ENCODE measurements at regions not wholly inside any gene's neighbourhood (a gene's known extent, or its start where the extent isn't known, plus 50 kb on each side); places are given as distances from the start of the nearest gene placed in this dataset.
A peak's percentile ranks its signal among the peaks of the same experiment; 100 is the strongest.
"Not testable (repeated sequence)": the region's sequence is repeated elsewhere in the genome, so short reads cannot be mapped to it uniquely, and the experiment has no call there.

DNA sequence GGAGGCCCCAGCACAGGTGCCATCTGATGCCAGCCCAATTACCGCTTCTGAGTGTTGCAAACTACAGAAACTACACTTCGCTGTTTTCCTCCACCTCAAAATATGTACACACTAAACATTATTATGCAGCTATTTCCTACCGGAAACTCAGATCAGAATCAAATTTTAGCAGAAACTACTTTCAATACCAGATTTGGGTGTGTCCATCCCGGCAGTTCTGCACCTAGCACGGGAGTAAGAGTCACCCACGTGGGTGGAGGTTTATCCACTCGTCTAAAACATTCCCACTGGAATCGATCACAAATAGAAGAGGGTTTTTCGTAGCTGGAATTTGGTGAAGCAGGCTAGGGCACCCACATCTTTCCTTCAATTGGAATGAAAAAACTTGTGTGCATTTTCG lies 214.4 kb upstream of the PRKCQ start:
- Histone ChIP-seq H3K4me2 (ENCODE audit: low read length) (no peak overlapping the region), H3K4me1 (ENCODE audit: control insufficient read depth, insufficient read depth, low read length) (no peaks in the 10 kb centered on the region), H3K4me3 (ENCODE audit: low read length) (no peak overlapping the region), H3K9me3 (replicated peaks; ENCODE audit: low read length) (no peaks in the 10 kb centered on the region), H3K9ac (ENCODE audit: low read depth, low read length) (no peak overlapping the region), H3K27me3 (ENCODE audit: control insufficient read depth, insufficient read depth, low read length) (no peaks in the 10 kb centered on the region), H3K36me3 (ENCODE audit: insufficient read depth, low read length) (no peaks in the 10 kb centered on the region)

DNA sequence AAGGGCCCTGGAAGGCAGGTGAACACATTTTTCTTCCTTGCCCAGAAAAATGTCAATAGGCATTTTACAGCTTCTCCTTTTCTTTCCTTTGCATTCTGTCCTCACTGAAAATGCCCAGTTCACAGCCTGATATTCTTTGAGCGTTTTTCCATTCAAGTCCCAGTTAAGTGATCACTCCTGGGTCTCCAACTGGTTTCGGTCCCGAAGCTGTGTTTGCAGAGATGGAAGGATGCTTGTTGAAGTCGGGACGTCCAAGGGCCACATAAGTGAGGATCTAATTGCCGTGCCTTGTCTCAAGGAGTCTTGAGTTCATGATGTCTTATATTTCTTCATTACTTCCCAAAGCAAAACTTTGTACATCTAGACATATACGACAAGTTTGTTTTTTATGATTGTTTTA lies 208.7 kb upstream of the PRKCQ start:
- Histone ChIP-seq H3K4me2 (ENCODE audit: low read length) (no peak overlapping the region), H3K27me3 (ENCODE audit: control insufficient read depth, insufficient read depth, low read length) (no peaks in the 10 kb centered on the region), H3K36me3 (ENCODE audit: insufficient read depth, low read length) (no peaks in the 10 kb centered on the region), H3K9ac (ENCODE audit: low read depth, low read length) (no peak overlapping the region), H3K9me3 (replicated peaks; ENCODE audit: low read length) (no peaks in the 10 kb centered on the region), H3K4me1 (ENCODE audit: control insufficient read depth, insufficient read depth, low read length) (peaks cover 15% of the 10 kb centered on the region), H3K4me3 (ENCODE audit: low read length) (no peak overlapping the region)

DNA sequence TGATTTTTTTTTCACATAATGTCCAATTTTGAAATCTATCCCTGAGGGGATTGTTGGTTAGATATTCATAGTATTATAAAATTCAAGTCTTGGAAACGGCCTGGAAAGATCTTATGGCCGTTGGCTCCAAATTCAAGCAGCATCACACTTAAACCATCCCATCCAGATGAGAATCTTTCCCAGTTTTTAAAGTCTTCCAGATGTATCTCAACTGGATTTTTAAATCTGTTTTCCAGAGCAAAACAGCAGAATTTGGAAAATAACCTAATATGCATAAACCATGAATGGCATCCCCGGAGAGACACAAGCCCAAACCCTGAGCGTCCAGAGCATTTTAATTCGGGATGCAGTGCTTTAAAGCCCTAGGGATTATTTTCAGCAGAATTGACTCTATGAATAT lies 208.2 kb upstream of the PRKCQ start:
- Histone ChIP-seq H3K9ac (ENCODE audit: low read depth, low read length) (no peak overlapping the region), H3K36me3 (ENCODE audit: insufficient read depth, low read length) (no peaks in the 10 kb centered on the region), H3K4me2 (ENCODE audit: low read length) (no peak overlapping the region), H3K27me3 (ENCODE audit: control insufficient read depth, insufficient read depth, low read length) (no peaks in the 10 kb centered on the region), H3K9me3 (replicated peaks; ENCODE audit: low read length) (no peaks in the 10 kb centered on the region), H3K4me3 (ENCODE audit: low read length) (no peak overlapping the region), H3K4me1 (ENCODE audit: control insufficient read depth, insufficient read depth, low read length) (peaks cover 19% of the 10 kb centered on the region)

DNA sequence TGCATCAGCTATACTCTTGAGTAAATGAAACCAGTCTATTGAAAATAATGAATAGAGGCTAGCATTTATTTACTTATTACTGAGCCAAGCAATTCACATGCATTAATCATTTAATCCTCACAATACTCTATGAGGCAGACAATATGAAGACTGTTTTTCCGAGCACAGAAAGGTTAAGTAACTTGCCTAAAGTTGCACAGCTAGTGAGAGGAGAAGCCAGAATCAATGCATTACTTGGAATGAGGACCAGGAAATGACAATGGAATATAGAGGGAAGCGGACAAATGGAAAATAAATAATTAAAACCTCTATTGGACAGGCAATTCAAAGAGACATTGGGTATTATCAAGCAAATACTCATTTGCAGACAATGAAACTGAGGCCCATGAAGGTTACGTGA lies 207.6 kb upstream of the PRKCQ start:
- Histone ChIP-seq H3K9me3 (replicated peaks; ENCODE audit: low read length) (no peaks in the 10 kb centered on the region), H3K4me3 (ENCODE audit: low read length) (no peak overlapping the region), H3K27me3 (ENCODE audit: control insufficient read depth, insufficient read depth, low read length) (no peaks in the 10 kb centered on the region), H3K4me2 (ENCODE audit: low read length) (no peak overlapping the region), H3K9ac (ENCODE audit: low read depth, low read length) (no peak overlapping the region), H3K4me1 (ENCODE audit: control insufficient read depth, insufficient read depth, low read length) (peaks cover 20% of the 10 kb centered on the region), H3K36me3 (ENCODE audit: insufficient read depth, low read length) (no peaks in the 10 kb centered on the region)

DNA sequence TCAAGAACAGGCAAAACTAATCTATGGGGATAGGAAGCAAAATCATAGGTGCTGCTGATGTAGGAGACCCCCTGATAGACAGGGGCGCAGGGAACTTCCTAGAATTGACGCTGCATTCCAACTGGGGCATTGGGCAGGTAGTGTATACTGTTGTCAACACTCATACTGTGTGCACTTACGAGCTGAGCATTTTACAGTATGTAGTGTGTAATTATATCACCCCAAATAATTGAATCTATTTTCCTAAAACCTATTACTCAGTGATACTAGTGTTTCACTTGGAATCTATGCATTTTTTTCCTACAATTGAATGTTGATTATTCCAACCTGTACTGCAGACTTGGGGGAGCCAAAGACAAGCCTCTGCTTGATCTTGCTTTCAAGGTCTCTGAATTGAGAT lies 207.0 kb upstream of the PRKCQ start:
- no peaks in the 10 kb centered on the region for H3K27me3 ChIP-seq (ENCODE audit: control insufficient read depth, insufficient read depth, low read length)
- H3K9ac ChIP-seq (ENCODE audit: low read depth, low read length): peak overlapping the region; percentile 35
- H3K4me3 ChIP-seq (ENCODE audit: low read length): peak overlapping the region; percentile 49
- H3K9me3 ChIP-seq (replicated peaks; ENCODE audit: low read length): no peaks in the 10 kb centered on the region
- peak overlapping the region; percentile 68 for H3K4me2 ChIP-seq (ENCODE audit: low read length)
- H3K4me1 ChIP-seq (ENCODE audit: control insufficient read depth, insufficient read depth, low read length): peaks cover 20% of the 10 kb centered on the region
- H3K36me3 ChIP-seq (ENCODE audit: insufficient read depth, low read length): no peaks in the 10 kb centered on the region

DNA sequence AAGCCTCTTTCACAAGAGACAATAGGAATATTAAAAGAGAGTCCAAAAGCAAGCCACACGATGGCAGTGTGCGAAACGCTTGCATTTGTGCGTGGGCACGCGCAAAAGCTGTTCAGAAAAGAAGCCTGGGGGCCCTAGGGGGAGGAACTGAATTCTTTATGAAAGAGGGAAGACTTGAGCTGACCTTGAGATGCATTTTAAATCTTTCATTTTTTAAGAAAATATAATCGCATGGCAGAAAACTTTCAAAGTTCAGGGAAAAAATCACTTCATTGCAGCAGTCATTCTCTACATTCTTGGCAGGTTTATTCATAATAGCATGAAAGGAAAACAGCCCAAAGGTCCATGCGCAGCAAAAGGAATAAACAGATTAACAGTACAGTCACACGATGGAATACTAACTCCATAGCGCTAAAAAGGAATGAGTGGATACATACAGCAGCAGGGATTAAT lies 206.5 kb upstream of the PRKCQ start:
- Histone ChIP-seq H3K4me2 (ENCODE audit: low read length) (peak overlapping the region; percentile 68), H3K4me3 (ENCODE audit: low read length) (peak overlapping the region; percentile 49), H3K36me3 (ENCODE audit: insufficient read depth, low read length) (no peaks in the 10 kb centered on the region), H3K9me3 (replicated peaks; ENCODE audit: low read length) (no peaks in the 10 kb centered on the region), H3K27me3 (ENCODE audit: control insufficient read depth, insufficient read depth, low read length) (no peaks in the 10 kb centered on the region), H3K4me1 (ENCODE audit: control insufficient read depth, insufficient read depth, low read length) (peaks cover 21% of the 10 kb centered on the region), H3K9ac (ENCODE audit: low read depth, low read length) (peak overlapping the region; percentile 35)

DNA sequence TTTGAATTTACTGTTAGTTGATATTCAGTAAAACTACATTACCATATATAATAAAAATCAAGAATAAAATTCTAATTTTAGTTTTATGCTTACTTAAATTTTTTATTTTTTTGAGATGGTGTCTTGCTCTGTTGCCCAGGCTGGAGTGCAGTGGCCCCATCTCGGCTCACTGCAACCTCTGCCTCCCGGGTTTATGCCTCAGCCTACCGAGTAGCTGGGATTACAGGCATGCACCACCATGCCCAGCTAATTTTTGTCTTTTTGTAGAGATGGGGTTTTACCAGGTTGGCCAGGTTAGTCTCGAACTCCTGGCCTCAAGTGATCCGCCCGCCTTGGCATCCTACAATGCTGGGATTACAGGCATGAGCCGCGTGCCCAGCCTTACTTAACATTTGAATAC lies 204.4 kb upstream of the PRKCQ start:
- not testable (repeated sequence) for H3K27me3 ChIP-seq (ENCODE audit: control insufficient read depth, insufficient read depth, low read length); H3K9me3 ChIP-seq (replicated peaks; ENCODE audit: low read length); H3K4me3 ChIP-seq (ENCODE audit: low read length); H3K4me2 ChIP-seq (ENCODE audit: low read length); H3K36me3 ChIP-seq (ENCODE audit: insufficient read depth, low read length); H3K9ac ChIP-seq (ENCODE audit: low read depth, low read length)
- H3K4me1 ChIP-seq (ENCODE audit: control insufficient read depth, insufficient read depth, low read length): peaks cover 43% of the 10 kb centered on the region

DNA sequence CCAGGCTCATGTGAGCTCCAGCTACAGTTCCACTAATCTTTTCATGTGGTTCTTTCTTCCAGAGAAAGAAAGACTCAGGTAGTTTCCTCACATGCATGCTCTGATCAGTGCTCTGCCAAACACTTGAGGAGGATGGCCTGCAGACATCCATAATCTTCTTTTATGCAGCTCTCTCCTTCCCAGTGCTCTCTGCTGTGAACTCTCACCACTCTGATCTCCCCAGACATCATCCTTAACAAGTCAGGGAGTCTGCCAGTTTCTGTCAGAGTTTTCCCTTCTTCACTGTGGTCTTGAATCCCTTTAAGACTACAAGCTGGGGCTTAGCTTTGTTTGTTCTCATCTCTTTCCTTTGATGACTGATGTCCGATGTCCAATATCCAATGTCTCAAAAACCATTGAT lies 203.4 kb upstream of the PRKCQ start:
- H3K4me2 ChIP-seq (ENCODE audit: low read length): no peak overlapping the region
- no peak overlapping the region for H3K4me3 ChIP-seq (ENCODE audit: low read length)
- no peaks in the 10 kb centered on the region for H3K27me3 ChIP-seq (ENCODE audit: control insufficient read depth, insufficient read depth, low read length)
- H3K36me3 ChIP-seq (ENCODE audit: insufficient read depth, low read length): no peaks in the 10 kb centered on the region
- H3K4me1 ChIP-seq (ENCODE audit: control insufficient read depth, insufficient read depth, low read length): peaks cover 47% of the 10 kb centered on the region
- no peaks in the 10 kb centered on the region for H3K9me3 ChIP-seq (replicated peaks; ENCODE audit: low read length)
- no peak overlapping the region for H3K9ac ChIP-seq (ENCODE audit: low read depth, low read length)

DNA sequence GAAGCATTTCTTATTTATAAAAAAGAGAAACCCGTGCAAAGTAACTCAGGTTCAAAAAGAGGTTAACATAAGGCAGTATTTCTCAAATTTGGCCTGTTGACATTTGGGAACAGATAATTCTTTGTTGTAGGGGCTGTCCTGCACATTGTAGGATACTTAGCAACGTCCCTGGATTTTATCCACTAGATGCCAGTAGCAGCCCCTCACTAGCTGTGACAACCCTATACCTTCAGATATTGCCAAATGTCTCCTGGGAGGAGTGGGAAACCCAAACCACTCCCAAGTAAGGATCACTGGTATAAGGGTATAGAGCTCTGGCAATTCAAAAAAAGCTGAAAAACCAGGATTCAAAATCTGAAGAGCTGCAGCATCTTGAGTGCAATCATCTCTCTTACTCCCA lies 202.3 kb upstream of the PRKCQ start:
- no peaks in the 10 kb centered on the region for H3K36me3 ChIP-seq (ENCODE audit: insufficient read depth, low read length)
- peak overlapping the region; percentile 76 for H3K4me2 ChIP-seq (ENCODE audit: low read length)
- no peaks in the 10 kb centered on the region for H3K9me3 ChIP-seq (replicated peaks; ENCODE audit: low read length)
- no peak overlapping the region for H3K4me3 ChIP-seq (ENCODE audit: low read length)
- no peaks in the 10 kb centered on the region for H3K27me3 ChIP-seq (ENCODE audit: control insufficient read depth, insufficient read depth, low read length)
- peaks cover 55% of the 10 kb centered on the region for H3K4me1 ChIP-seq (ENCODE audit: control insufficient read depth, insufficient read depth, low read length)
- no peak overlapping the region for H3K9ac ChIP-seq (ENCODE audit: low read depth, low read length)

DNA sequence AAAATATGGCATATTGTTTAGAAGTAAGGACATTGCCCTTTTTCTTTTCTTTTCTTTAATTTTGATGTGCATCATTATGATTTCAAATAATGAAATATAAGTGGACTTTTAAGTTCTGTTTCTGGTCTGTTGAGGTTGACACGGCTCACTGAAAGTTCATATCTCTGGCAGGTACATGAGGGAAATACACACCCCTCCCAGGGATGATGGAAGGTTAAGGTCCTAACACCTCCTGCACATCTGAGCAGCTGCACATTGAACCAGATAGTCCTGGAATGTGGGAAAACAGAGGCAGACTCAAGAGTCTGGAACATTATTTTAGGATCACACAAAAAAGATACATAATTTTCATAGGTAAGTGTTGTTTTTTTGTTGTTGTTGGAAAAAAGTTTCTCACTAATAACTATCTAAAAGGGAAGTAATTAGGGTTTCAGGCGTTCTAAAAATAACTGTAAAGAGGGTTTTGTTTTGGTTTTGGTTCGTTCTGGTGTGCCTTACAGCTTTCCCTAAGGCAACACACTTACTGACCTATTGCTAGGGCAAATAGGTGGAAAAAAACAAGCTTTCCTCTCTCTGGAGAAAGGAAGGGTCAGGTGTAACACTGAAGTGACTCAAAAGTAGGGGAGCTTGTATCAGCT lies 201.2 kb upstream of the PRKCQ start:
- H3K9ac ChIP-seq (ENCODE audit: low read depth, low read length): peak overlapping the region; percentile 83
- H3K36me3 ChIP-seq (ENCODE audit: insufficient read depth, low read length): no peaks in the 10 kb centered on the region
- H3K4me1 ChIP-seq (ENCODE audit: control insufficient read depth, insufficient read depth, low read length): peaks cover 47% of the 10 kb centered on the region
- H3K4me3 ChIP-seq (ENCODE audit: low read length): peak overlapping the region; percentile 59
- H3K4me2 ChIP-seq (ENCODE audit: low read length): peak overlapping the region; percentile 76
- H3K27me3 ChIP-seq (ENCODE audit: control insufficient read depth, insufficient read depth, low read length): no peaks in the 10 kb centered on the region
- H3K9me3 ChIP-seq (replicated peaks; ENCODE audit: low read length): no peaks in the 10 kb centered on the region

DNA sequence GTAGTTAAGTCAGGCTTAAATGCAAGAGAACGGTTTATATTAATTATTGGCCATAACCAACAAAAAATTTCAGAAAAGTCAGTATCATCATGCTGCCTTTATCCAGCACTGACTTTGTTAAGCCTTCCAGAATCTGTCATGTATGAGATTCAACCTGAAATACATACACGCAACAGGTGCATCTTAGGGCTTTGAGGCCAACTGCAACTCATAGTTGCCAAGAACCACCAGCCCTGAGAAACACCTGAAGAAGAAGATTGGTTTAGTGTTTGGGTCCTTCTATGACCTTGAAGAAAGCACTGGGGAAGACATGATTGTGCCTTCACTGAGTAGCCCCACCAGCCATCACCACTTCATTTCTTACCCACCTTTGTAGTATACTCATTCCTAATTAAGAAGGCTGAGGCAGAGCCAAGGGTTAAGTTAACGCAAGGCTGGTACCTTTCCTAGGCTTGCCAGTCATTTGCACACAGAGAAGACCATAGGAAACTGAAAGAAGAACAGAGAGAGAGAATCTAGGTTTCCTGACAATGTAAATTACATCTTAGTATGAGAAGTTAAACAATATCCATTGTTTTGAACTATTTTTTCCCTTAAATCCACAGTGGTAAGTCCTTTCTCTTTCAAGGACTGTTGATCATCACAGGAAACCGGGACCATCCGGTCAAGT lies 200.1 kb upstream of the PRKCQ start:
- no peaks in the 10 kb centered on the region for H3K27me3 ChIP-seq (ENCODE audit: control insufficient read depth, insufficient read depth, low read length)
- peak overlapping the region; percentile 83 for H3K9ac ChIP-seq (ENCODE audit: low read depth, low read length)
- H3K4me2 ChIP-seq (ENCODE audit: low read length): peak overlapping the region; percentile 76
- peak overlapping the region; percentile 59 for H3K4me3 ChIP-seq (ENCODE audit: low read length)
- H3K4me1 ChIP-seq (ENCODE audit: control insufficient read depth, insufficient read depth, low read length): peaks cover 40% of the 10 kb centered on the region
- no peaks in the 10 kb centered on the region for H3K9me3 ChIP-seq (replicated peaks; ENCODE audit: low read length)
- H3K36me3 ChIP-seq (ENCODE audit: insufficient read depth, low read length): no peaks in the 10 kb centered on the region

Measured in skeletal muscle satellite cell (primary cell).